Ishikawa (cell line): ENCODE measurements at regions not wholly inside any gene's neighbourhood (a gene's known extent, or its start where the extent isn't known, plus 50 kb on each side); places are given as distances from the start of the nearest gene placed in this dataset.

ENCODE experiments used
- CEBPB ChIP-seq: IDR thresholded peaks from 2 replicates; pipeline ENCODE4 v1.6.1; 2012
- EGR1 ChIP-seq: IDR thresholded peaks from 2 replicates; pipeline ENCODE4 v1.6.1; 2012
- EP300 ChIP-seq: IDR thresholded peaks from 2 replicates; pipeline ENCODE4 v1.6.1; 2012; ENCODE audit warnings: borderline replicate concordance
- FOXM1 ChIP-seq: IDR thresholded peaks from 2 replicates; pipeline ENCODE4 v1.6.1; 2012; ENCODE audit warnings: low read depth, borderline replicate concordance
- TAF1 ChIP-seq: IDR thresholded peaks from 2 replicates; pipeline ENCODE4 v1.6.1; 2012; ENCODE audit warnings: low read depth, mild to moderate bottlenecking
- TCF12 ChIP-seq: IDR thresholded peaks from 2 replicates; pipeline ENCODE4 v1.6.1; 2012; ENCODE audit warnings: low read depth
- TEAD4 ChIP-seq: IDR thresholded peaks from 2 replicates; pipeline ENCODE4 v1.6.1; 2012
- ZBTB7A ChIP-seq: IDR thresholded peaks from 2 replicates; pipeline ENCODE4 v1.6.1; 2012; ENCODE audit warnings: low read depth
- TF ChIP-seq, protein P1 (sequence below): IDR thresholded peaks from 2 replicates; pipeline ENCODE4 v1.6.1; 2012
- TF ChIP-seq, protein P2 (sequence below): IDR thresholded peaks from 2 replicates; pipeline ENCODE4 v1.6.1; 2012
- TF ChIP-seq, protein P3 (sequence below): IDR thresholded peaks from 2 replicates; pipeline ENCODE4 v1.6.1; 2012; ENCODE audit warnings: low read depth, mild to moderate bottlenecking

DNA sequence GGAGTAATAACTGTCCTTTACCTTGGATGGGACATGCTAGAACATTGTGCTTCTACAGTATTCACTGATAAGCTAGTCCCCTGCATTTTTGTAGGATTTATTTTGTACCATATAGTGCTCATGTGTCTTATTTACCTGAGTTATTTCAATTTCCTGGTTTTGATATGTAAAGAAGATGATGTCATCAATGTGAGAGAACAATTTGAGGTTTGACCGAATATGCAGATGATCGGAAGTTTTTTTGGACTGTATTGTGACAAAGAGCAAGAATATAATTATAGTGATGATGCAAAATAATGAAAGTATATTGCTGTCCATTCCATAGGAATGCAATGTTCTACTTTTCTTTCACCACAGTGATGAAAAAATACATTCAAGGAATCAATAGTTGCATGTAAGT, 114.8 kb downstream of the RERGL start:
- no peak for TF ChIP-seq ZBTB7A
- no peak for TF ChIP-seq FOXM1
- TF ChIP-seq, protein P1, sequence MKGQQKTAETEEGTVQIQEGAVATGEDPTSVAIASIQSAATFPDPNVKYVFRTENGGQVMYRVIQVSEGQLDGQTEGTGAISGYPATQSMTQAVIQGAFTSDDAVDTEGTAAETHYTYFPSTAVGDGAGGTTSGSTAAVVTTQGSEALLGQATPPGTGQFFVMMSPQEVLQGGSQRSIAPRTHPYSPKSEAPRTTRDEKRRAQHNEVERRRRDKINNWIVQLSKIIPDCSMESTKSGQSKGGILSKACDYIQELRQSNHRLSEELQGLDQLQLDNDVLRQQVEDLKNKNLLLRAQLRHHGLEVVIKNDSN = no peak
- no peak for TF ChIP-seq EGR1
- TF ChIP-seq EP300 = no peak
- no peak for TF ChIP-seq TCF12
- no peak for TF ChIP-seq TEAD4
- TF ChIP-seq, protein P2, sequence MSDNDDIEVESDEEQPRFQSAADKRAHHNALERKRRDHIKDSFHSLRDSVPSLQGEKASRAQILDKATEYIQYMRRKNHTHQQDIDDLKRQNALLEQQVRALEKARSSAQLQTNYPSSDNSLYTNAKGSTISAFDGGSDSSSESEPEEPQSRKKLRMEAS = no peak
- TF ChIP-seq CEBPB = no peak
- TF ChIP-seq, protein P3, sequence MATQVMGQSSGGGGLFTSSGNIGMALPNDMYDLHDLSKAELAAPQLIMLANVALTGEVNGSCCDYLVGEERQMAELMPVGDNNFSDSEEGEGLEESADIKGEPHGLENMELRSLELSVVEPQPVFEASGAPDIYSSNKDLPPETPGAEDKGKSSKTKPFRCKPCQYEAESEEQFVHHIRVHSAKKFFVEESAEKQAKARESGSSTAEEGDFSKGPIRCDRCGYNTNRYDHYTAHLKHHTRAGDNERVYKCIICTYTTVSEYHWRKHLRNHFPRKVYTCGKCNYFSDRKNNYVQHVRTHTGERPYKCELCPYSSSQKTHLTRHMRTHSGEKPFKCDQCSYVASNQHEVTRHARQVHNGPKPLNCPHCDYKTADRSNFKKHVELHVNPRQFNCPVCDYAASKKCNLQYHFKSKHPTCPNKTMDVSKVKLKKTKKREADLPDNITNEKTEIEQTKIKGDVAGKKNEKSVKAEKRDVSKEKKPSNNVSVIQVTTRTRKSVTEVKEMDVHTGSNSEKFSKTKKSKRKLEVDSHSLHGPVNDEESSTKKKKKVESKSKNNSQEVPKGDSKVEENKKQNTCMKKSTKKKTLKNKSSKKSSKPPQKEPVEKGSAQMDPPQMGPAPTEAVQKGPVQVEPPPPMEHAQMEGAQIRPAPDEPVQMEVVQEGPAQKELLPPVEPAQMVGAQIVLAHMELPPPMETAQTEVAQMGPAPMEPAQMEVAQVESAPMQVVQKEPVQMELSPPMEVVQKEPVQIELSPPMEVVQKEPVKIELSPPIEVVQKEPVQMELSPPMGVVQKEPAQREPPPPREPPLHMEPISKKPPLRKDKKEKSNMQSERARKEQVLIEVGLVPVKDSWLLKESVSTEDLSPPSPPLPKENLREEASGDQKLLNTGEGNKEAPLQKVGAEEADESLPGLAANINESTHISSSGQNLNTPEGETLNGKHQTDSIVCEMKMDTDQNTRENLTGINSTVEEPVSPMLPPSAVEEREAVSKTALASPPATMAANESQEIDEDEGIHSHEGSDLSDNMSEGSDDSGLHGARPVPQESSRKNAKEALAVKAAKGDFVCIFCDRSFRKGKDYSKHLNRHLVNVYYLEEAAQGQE = no peak
- no peak for TF ChIP-seq TAF1
